NCI-H1930 (cell line): ENCODE measurements at regions not wholly inside any gene's neighbourhood (a gene's known extent, or its start where the extent isn't known, plus 50 kb on each side); places are given as distances from the start of the nearest gene placed in this dataset.
"Not testable (repeated sequence)": the region's sequence is repeated elsewhere in the genome, so short reads cannot be mapped to it uniquely, and the experiment has no call there.

ENCODE experiments used
- DNase-seq, 2 experiments: peaks; one replicate each; lab custom pipeline; 2025; lab: John Stamatoyannopoulos, UW

DNA sequence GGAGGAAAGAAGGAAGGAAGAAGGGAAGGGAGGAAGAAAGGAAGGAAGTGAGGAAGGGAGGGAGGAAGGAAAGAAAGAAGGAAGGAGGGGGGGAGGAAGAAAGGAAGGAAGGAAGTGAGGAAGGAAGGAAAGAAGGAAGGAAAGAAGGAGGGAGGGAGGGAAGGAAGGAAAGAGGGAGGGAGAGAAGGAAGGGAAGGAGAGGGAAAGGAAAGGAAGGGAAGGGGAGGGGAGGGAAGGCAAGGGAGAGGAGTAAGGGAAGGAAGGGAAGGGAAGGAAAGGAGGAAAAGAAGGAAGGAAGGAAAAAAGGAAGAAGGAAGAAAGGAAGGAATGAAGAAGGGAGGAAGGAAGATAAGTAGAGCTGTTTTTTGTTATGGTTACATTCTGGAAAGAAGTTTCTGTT, 141.2 kb downstream of the LRRC3B start:
- no peak for DNase-seq

DNA sequence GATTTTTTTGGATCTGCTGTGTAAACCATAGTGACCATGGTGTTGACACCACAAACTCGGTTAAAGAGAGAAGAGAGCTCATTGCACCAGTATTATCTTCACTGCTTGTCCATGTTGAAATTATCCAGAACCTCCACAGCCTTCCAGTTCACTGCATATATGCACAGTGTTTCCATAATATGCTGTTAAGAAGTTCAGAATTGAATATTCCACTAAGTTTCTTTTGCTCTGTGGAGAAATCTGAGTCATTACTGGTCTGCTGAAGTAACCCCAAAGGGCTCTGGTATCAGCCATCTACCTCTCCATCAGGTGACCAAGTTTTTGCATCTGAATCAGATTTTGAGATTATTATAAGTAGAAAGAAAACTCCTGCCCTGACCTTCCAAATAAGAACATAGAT, 143.5 kb downstream of the LRRC3B start:
- no peak for DNase-seq

- DNase-seq = no peak
Measured at GRCh38 chr3:26768068-26768651, 145.6 kb downstream of the LRRC3B start.

- DNase-seq = no peak
Measured at GRCh38 chr3:26799679-26800317, 177.2 kb downstream of the LRRC3B start.

DNA sequence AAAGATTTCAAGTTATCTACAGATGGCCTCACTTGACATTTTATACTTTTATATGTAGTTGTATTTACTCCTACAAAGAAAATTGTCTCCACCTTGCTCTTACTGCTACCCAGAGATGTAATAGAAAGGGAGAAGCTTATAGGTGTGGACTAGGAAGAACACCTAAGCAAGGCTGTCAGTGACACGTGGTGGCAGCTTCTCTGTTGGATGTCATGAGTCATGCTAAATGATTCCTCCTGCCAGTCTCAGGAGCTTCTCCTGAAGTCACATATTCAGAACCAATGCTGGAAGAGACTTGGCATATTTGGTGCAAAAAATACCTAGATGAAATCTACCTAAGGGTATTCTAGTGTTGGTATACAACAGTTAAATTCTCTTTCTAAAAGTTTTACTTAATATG, 184.7 kb downstream of the LRRC3B start:
- no peak for DNase-seq

DNA sequence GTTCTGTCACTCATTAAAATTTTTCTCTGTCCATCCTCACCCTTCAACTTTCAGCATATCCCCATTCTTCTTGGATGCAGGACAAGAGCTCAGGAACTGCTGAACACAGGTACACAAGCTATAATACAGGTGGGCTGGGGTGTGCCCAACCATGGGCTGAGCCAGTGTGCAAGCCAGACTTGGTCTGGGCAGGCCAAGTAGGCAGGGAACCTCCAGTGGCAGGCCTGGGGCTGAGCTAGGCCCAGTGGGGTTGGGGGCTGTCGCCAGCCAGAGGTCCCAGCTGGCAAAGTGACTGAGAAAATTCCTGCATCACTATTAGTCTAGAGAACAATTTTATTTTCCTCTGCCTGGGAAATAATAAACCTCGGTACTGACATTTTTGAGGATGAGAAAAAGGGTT, 202.9 kb downstream of the LRRC3B start:
- no peak for DNase-seq

DNA sequence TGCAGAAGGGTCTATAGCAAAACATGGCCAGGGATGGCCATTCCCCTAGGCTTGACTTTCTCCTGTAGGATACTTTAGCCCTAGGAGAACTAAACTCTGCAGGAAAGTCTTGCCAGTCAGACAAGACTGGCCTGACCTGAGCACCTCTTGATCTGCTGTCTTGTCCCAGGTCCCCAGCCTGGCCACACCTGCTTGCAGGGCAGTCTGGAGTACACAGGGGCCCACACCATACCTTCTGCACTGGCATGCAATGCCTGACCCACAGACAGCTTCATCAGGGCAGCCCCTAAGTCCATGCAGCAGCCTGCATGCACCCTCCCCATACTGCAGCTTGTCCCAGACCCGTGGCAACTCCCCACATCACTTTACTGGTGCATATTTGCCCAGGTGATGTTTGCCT, 204.6 kb downstream of the LRRC3B start:
- DNase-seq = no peak

DNA sequence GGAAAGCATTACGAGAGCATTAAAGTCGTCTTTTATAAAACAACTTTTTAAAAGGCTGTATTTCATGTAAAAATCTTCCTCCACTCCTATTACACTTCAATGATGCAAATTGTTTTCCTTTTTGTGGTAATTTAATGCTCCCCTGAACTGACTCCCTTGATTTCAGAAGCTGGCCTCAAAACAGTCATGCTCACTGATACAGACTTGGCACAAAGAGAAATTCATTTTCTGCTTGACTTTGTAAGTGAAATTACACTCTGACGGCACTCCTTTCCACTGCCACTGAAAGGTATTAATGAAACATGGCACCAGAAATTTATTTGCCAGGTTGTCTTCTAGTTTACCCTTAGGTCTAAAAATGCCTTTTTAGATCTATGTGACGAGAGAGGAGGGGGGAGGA, 215.5 kb downstream of the LRRC3B start:
- no peak for DNase-seq

GRCh38 chr3:26839001-26839400, 216.4 kb downstream of the LRRC3B start:
- no peak for DNase-seq

DNA sequence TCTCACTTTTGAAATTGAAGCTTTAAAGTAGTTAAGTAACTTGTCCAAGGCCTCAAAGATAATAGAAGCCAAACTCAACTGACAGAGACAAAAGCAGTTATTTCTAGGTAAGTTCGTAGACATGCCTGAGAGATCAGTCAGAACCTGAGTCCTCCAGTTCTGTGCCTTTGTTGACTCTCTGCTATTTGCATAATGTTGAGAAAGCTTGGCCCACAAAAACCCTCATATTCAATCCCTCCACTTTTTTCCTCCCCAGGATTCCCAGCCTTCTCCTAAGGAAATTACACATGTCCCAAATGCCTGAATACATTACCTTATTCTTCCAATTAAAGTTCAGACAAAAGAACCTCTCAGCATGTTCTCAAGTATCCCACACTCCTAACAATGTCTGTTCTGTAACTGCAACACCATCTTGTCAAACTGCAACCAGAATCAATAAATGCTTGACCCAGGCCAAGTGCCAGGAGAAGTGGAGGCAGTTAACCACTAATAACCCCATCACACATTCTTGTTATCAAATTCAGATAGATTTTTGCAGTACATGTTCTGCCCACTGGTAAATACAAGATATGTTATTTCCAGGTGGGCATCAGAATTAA, 217.8 kb downstream of the LRRC3B start:
- no peak for DNase-seq

- no peak for DNase-seq
Measured at GRCh38 chr3:26845194-26845593, 222.6 kb downstream of the LRRC3B start.

DNA sequence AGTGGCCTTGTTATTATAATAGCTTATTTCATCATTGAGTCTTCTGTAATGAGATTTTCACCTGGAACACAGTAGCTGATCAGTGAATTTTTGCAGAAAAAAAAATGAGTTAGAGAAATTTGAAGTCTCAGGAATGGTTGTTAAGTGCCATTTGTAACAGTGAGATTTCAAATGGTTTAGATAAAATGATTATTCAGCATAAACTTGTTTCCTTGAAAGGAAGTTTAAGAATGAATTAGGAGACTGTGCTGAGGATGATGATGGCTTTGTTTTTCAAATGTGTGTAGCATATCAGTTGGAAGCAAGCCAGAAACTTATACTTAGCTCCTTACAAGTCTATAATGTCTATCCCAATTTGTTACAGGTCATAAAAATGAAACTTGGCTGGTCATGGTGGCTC, 225.1 kb downstream of the LRRC3B start:
- no peak for DNase-seq

DNA sequence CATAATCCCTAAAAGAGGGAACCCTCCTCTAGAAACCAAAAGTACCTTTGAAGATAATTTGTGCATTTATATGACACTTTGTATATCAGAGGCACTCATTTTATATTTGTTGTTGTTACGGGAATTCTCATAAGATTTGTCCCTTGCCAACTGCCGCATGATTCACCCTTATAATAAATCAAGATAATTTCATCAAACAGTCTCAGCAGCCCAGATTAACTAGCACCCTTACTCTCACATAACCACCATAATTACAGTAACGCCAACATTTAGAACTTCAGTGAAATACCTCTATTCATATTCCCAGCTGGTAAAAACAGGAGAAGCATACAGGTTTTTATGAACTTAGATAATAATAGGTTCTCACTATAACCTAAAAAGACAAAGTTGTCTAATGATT, 271.9 kb downstream of the LRRC3B start:
- peak in 1 of 2 experiments; percentile 27 for DNase-seq

- no peak for DNase-seq
Measured at GRCh38 chr3:26915208-26915607, 292.6 kb downstream of the LRRC3B start.

DNA sequence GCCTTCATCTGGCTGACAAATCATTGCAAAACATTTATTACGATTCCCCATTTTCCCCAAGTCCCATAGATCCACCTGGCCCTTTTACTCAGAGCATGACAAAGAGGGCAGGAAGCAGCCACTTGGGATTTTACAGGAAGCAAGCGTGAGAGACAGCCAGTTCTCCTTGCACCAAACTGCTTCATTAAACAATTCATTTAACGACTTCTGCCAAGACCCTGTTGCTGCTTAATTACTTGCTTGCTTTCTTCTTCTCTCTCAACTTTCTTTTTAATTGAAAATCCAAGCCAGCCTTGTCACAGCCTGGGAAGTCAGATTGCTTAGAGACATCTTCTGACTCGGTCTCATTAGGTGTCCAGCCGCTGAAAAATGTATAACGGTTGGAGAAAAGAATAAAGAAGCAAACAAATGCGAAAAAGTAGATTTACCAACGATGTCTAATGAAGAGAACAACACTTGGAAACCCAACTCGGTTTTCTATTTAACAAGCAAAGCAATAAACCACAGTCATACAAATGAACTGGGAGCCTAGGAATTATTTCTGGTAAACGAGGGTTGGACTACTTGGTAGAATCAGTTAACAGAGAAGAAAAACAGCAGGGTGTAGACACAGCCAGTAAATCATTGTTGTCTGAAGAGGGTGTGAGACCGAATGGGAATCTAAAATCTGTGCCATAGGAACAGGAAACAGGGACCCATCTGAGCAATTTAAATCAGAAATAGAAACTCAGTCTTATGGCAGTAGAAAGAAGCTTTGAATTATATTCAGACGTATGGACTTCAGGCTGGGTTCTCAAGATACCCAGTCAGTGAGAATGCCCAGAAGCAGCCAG, 298.3 kb downstream of the LRRC3B start:
- no peak for DNase-seq

- DNase-seq = no peak
Measured at GRCh38 chr3:26931896-26932295, 309.3 kb downstream of the LRRC3B start.

DNA sequence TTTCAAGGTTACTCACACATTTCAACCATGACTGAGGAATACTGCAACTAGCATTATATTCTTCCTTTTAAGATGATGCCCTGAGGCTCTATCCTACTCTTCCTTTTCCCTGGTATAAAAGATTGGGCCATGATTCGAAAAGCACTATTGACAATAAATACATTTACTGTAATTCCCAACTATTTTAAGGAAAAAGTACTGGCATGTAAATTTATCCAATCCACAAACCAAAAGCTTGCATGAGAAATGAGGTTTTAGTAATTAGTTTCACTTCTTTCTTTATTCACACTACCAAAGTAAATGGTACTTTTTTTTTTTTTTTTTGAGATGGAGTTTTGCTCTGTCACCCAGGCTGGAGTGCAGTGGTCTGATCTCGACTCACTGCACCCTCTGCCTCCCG, 310.2 kb downstream of the LRRC3B start:
- DNase-seq = no peak

- not testable (repeated sequence) for DNase-seq
Measured at GRCh38 chr3:26945480-26945879, 322.9 kb downstream of the LRRC3B start.

- DNase-seq = no peak
Measured at GRCh38 chr3:26960382-26960781, 337.8 kb downstream of the LRRC3B start.

GRCh38 chr3:26962492-26963360, 340.2 kb downstream of the LRRC3B start:
- no peak for DNase-seq

- DNase-seq = no peak
Measured at GRCh38 chr3:26963361-26963743, 340.8 kb downstream of the LRRC3B start.

DNA sequence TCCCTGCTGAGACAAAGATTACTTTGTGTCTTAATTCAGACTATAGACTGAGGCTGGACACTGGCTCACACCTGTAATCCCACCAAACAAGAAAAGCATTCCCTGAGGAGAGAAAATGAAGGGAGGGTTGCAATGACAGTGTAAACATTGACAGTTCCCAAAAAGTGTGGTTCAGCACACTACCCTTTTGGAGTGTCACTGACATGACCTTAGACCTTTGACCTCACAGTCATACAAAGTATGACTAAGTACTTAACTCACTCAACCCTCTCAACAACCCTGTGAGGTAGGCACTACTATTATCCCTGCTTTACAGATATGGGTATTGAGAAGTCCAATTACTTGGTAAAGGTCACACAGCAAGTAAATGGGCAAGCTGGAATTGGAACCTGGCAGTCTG, 341.7 kb downstream of the LRRC3B start:
- DNase-seq = no peak
